Renal cortex interstitium (tissue), 11 donors: ENCODE measurements at regions not wholly inside any gene's neighbourhood (a gene's known extent, or its start where the extent isn't known, plus 50 kb on each side); places are given as distances from the start of the nearest gene placed in this dataset.
"Not testable (repeated sequence)": the region's sequence is repeated elsewhere in the genome, so short reads cannot be mapped to it uniquely, and the experiment has no call there.

Experiments
- DNase-seq, 11 donors: peaks; one replicate each; pipeline ENCODE4 v3.0.0-alpha.2; 2013; ENCODE audit warnings: low read depth in 9 of 11, low spot score in 4 of 11; ENCODE audit errors: extremely low read depth in 1 of 11

DNA sequence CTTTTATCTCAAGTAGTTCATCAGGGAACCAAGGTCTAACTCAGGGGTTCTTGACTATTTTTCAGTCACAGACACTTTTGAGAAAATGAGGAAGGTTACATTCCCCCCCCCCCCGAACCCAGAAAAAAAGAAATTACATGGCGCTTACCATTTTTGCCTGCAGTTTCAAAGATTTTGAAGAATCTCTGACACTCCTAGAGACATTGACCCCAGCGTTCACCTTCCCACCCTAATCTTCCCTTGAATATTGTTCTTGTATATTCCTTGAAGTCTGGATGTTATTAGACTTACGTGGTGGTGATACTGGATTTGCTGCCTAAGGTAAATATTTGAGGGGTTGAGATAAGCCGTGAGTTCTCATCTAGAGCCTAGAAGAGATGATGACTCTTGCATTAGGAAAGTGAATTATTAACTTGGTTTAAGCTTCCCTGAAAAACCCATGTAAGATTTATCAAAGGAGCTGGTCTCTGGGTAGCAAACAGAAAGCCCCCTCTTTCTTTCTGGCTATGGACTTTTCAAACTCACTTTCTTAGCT lies 245.7 kb upstream of the FOXK1 start:
- no peak for DNase-seq

DNA sequence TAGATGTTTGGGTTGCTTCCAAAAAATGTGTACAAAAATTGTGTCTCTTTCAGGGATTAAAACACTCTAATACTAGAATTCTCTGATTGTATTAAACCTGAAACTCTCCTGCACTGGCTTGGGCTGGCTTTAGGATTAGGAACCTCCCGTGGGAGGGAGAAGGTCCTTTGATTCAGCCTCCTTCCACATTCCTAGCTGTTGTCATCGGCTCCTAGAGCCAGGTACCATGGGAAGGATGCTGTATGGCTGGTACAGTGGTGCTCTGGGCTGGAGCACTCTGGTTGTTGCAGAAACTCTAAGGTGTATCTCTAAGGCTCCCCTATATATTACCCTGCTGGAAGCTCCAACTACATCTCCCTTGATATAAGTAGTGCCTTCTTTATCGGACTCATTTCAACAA lies 245.2 kb upstream of the FOXK1 start:
- no peak for DNase-seq

DNA sequence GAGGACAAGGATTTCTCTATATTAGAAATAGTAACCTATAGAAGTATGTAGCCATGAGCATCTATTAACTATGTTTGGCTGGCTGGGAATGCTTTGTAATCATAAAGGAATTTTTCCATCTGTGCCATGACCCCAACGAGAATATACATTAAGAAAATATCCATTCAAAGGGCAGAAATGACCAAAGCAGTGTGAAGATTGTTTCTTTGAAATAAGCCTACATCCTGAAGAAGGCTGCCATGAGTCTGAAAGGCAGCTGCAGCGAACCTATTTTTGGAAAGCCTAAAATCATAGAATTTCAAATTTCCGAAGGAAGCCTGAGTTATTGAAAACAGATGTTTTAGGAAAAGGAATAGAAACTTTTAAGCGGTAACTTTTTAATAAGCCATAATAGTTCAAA lies 244.2 kb upstream of the FOXK1 start:
- no peak for DNase-seq

DNA sequence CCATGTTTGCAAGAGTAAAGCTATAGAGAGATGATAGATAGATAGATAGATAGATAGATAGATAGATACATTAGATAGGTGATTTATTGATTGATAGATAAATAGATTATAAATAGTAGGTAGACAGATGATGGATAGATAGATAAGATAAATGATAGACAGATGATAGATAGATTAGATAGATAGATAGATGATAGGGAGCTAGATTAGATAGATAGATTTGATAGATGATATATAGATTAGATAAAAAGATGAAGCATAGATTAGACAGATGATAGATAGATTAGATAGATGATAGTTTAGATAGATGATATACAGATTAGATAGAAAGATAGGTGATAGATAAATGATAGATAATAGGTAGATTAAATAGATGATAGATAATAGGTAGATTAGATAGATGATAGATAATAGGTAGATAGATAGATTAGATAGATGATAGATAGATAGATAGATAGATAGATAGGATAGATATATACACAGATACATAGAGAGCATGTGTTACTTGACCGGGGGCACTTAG lies 243.3 kb upstream of the FOXK1 start:
- no peak for DNase-seq

DNA sequence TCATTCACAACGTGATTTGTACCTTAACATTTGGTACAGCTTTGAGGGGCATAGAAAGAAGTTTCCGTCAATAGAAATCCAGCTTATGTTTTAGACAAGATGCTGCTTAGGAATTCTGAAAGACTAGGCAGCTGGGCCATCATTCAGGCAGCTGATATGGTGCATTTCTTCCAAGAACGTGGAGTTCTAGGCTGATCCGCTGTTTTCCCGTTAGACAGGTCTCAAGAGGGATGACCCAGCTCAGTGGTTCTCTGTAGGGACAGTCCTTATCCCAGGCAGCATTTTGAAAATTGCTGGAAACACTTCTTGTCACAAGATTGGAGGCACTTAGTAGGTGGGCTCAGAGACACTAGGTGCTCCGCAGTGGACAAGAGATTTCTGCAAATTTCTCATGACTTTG lies 242.7 kb upstream of the FOXK1 start:
- no peak for DNase-seq

DNA sequence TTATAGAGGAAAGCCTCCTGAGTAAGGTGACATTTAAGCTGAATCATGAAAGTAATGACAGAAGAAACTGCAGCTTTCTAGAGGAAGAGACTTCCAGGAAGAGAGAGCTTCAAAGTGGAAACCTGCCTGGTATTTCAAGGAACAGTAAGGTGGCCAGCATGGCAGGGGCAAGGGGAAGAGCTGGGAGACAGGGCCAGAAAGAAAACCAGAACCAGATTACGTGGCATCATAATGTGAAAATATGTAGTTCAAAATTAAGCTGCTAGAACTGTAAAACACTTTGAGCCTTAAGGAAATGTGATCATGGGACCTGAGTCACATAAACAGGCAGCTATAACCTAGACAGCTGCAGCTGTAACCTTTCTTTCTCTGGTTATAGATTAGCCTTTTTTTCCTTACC lies 238.0 kb upstream of the FOXK1 start:
- no peak for DNase-seq

DNA sequence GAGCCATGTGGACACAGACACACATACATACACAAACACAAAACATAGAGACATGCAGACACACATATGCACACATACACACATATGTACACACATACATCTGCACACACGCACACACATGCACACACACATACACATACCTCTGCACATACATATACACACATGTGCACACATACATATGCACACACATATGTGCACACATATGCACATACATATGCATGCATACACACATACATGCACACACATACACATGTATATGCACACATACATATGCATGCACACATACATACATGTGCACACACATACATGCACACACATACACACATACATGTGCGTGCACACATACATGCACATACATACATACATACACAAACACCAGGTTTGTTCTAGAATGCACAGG lies 236.3 kb upstream of the FOXK1 start:
- no peak for DNase-seq

DNA sequence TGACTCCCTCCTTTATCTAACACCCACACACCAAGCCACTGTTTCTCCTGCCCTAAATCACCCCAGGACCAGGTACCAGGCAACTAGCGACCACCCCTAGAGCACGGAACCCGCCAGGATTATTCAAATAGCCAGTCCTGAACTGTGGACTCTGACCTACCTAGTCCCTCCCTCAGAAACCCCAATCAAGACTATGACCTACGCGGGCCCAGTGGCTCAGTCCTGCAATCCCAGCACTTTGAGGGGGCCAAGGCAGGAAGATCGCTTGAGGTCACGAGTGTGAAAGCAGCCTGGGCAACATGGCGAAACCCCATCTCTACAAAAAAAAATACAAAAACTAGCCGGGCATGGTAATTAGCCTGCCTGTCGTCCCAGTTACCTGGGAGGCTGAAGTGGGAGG lies 232.8 kb upstream of the FOXK1 start:
- no peak for DNase-seq

DNA sequence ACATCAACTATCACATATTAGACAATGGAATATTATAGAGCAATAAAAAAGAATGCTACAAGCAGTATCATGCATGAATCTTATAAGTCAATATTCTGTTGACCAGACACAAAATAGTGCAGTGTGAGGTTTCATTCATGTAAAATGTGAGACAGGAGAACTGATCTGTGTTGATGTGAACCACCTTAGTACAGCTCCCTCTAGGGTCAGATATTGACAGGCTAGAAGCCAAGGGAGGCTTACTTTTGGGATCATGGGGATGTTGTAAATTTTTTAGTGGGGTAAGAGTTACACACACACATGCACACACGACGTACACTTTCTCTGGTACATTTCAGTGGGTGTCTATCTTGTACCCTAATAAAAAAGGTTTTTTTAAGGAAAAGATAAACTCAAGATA lies 231.6 kb upstream of the FOXK1 start:
- DNase-seq: no peak

DNA sequence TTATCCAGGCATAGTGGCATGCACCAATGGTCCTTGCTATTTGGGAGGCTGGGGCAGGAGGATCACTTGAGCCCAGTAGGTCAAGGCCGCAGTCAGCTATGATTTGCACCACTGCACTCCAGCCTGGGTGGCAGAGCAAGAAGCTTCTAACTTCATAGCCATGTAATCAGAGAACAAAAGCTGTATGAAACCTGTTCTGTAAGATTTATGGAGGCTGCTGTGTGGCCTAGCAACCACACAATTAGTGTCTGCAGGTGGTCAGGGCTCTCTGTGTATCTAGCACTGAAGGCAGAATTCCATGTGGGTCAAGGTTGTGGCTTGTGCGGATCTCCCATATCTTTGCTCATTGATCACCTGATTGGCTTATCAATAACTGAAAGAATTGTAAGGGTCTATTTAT lies 221.5 kb upstream of the FOXK1 start:
- peak in 1 of 11 donors; percentile 9 for DNase-seq

DNA sequence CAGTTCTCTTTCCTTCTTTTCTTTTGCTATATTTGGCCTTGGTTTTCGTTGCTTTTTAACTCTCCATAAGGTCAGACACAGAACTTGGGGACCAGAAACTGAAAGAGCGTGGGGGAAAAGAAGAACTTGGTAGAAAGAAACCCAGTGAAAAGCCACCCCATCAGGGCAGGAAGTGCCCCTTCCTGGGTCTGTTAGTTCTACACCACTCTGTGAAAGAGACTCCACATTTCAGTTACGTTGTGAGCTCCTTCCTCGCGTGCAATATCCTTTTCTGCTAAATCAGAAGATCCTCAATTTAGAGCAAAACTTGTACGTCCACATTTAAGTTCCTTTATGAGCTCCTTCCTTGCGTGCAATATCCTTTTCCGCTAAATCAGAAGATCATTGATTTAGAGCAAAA lies 220.6 kb upstream of the FOXK1 start:
- no peak for DNase-seq

DNA sequence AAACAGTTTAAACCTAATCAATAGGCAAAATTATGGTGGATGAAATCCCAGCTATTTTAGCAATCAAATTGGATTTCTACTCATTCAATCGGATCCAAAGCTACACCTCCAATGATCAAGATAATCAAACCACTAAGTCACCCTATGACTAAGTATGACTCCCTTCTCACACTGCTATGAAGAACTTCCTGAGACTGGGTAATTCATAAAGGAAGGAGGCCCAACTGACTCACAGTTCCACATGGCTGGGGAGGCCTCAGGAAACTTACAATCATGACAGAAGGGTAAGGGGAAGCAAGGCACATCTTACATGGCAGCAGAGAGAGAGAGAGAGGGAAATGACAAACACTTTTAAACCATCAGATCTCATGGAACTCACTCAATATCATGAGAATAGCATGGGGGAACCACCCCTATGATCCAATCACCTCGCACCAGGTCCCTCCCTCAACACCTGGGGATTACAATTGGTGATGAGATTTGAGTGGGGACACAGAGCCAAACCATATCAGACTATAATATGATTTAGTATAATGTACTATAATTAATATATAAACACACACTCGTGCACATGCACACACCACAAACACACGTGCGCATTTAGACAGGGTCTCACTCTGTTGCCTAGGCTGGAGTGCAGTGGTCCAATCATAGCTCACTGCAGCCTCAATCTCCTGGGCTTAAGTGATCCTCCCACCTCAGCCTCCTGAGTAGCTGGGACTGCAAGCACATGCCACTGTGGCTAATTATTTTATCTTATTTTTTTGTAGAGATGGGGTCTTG lies 213.6 kb upstream of the FOXK1 start:
- DNase-seq: no peak

DNA sequence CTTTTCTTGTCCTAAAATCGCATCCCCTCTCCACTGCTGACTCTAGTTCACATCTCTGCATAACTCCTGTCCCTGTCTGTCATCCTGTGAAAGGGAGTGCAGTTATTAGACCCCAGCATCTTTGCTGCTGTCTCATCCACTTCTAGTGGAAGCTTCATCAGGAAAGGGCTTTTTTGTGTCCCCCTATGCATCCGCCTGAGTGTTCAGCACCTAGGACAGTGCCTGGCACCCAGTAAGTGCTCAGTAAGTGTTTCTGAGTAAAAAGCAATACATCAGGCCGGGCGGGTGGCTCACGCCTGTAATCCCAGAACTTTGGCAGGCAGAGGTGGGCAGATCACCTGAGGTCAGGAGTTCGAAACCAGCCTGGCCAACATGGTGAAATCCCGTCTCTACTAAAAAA lies 211.8 kb upstream of the FOXK1 start:
- no peak for DNase-seq

DNA sequence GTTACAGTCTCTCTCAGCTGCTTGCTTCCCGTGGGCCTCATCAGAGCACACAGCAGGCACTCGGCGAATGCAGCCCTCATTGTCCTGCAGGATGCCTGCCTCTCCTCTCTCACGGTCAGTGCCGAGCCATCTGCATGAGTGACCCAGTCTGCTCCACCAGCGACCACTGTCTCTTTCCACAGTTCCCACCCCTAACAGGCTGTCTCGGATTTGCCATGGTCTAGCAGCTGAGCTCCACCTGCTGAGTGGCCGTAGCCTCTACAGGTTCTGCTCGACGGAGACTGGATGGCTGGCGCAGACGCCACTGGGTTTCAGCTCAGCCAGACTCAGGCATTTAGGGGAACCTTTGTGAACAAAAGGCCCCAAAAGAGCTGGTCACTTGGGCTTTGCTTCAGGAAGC lies 209.4 kb upstream of the FOXK1 start:
- DNase-seq: no peak

DNA sequence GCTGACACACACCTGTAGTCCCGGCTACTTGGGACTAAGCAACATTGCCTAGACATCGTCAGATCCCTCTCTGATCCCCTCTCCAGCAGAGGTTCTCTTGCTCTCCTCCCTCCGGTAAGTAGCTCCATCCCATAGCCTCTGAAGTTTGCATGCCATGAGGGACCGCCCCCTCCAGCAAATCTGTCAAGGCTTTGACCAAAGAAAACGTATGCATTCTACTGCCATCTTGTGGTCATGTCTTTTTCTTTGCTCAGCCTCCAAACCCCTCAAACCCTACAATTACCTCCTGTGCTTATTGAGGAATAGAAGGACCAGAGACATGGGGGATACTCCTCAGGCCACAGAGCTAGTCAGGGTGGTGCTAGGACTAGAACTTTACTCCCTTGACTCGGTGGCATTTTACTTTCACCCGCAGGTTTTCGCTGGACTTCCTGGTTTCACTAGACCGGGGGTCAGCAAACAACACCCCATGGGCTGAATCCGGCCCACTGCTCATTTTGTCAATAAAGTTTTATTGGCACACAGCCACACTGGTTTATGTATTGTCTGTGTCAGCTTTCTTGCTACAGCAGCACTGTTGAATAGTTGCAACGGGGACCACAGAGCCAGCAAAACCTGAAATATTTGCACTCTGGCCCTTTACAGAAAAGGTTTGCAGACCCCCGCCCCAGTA lies 202.6 kb upstream of the FOXK1 start:
- DNase-seq: peak in 5 of 11 donors; percentile 14 to 19 (median 17)

DNA sequence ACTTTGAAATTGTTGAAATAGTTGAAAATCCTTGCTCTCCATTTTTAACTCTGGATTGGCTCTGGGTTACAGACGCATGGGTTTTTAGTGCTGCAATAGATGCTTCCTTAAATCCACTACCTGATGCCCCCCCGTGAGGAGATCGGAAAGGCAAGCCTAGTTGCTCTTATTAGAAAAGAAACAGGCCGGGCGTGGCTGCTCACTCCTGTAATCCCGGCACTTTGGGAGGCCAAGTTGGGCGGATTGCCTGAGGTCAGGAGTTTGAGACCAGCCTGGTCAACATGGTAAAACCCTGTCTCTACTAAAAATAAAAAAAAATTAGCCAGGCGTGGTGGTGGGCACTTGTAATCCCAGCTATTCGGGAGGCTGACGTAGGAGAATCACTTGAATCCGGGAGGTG lies 202.0 kb upstream of the FOXK1 start:
- not testable (repeated sequence) for DNase-seq

DNA sequence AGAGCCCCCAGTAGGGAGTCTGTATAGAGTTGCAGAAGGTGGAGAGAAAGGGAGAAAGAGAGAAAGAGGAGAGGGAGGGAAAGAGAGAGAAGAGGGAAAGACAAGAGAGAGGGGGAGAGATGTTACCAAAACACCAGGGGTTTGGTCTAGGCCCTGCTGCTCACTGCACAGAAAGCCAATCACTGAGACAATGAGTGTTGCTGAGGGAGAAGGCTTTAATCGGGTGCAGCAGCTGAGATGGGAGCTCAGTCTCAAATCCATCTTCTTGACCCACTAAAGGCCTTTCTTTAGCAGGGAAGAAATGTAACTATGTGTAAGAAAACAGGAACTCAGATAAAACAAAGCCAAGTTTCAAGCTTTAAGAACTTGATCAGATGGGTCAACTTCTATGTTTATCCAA lies 198.2 kb upstream of the FOXK1 start:
- DNase-seq: no peak

DNA sequence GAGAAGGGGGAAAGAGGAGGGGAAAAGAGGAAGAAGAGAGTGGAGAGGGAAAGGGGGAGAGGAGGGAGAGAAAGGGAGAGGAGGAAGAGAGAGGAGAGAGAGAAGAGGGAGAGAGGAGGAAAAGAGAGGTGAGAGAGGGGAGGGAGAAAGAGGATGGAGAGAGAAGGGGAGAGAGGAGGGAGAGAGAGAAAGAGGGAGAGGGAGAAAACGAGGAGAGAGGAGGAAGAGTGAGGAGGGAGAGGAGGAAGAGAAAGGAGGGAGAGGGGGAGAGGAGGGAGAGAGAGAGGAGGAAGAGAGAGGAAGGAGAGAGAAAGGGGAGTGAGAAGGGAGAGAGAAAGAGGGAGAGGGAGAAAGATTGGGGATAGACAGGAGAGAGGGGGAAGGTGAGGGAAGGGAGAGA lies 197.6 kb upstream of the FOXK1 start:
- no peak for DNase-seq

DNA sequence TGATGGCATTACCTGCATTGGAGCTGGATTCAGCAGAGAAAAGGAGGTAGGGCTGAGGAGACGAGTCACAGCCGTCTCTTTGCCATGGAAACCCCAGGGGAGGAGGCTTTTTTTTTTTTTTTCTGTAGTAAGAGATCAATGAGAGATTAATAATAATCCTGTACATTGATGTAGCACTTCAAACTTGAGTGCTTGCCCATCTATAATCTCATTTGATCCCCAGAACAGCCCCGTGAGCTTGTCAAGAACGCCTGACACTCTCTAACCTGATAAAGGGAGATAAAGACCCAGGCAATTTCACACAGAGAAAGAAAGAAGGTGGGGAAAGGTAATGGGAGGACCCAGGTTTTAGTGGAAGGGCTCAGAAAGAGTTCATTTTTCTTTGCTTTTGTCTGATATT lies 195.2 kb upstream of the FOXK1 start:
- no peak for DNase-seq

DNA sequence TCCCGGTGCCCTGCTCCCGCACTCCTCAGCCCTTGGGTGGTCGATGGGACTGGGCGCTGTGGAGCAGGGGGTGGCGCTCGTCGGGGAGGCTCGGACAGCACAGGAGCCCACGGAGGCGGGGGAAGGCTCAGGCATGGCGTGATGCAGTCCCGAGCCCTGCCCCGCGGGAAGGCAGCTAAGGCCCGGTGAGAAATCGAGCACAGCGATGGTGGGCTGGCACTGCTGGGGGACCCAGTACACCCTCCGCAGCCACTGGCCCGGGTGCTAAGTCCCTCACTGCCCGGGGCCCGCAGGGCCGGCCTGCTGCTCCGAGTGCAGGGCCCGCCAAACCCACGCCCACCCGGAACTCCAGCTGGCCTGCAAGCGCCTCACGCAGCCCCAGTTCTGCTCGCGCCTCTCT lies 185.2 kb upstream of the FOXK1 start:
- not testable (repeated sequence) for DNase-seq

DNA sequence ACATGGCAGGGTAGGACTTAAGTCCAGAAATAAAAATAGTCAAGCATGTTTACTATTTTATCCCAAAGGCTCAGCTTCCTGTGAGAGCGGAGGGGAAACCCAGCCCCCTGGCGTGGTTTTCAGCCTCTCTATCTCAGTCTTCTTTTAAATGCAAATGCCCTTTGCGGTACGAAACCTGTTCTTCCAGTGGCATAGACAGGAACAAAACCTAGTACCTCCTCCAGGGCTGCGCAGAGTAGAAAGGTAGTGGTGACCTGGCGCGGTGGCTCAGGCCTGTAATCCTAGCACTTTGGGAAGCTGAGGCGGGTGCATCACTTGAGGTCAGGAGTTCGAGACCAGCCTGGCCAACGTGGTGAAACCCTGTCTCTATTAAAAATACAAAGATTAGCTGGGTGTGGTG lies 181.3 kb upstream of the FOXK1 start:
- no peak for DNase-seq
